KOPT-K1 (cell line): ENCODE measurements at regions not wholly inside any gene's neighbourhood (a gene's known extent, or its start where the extent isn't known, plus 50 kb on each side); places are given as distances from the start of the nearest gene placed in this dataset.

ENCODE experiments used
- H3K27ac ChIP-seq: fragments of 200-600 bp; sonication (generic); 2 replicates; pipeline ENCODE4 v1.5.1; 2016; ENCODE audit warnings: antibody characterized with exemption, mild to moderate bottlenecking, low read depth, low read length; ENCODE audit not compliant: poor library complexity, severe bottlenecking
- H3K36me3 ChIP-seq: fragments of 200-600 bp; sonication (generic); 2 replicates; pipeline ENCODE4 v1.5.1; 2017; ENCODE audit warnings: antibody characterized with exemption, mild to moderate bottlenecking, low read length, moderate library complexity; ENCODE audit not compliant: insufficient read depth
- H3K9me3 ChIP-seq: fragments of 200-600 bp; sonication (generic); 2 replicates; pipeline ENCODE4 v1.5.1; 2017; ENCODE audit warnings: antibody characterized with exemption, low read length, mild to moderate bottlenecking; ENCODE audit not compliant: insufficient read depth, poor library complexity, severe bottlenecking

- Histone ChIP-seq H3K9me3 (no peaks in the 10 kb centered on the region), H3K36me3 (no peaks in the 10 kb centered on the region), H3K27ac (no peak overlapping the region)
These were observed 100.5 kb downstream of the SPTSSA start for GRCh38 chr14:34361504-34362011.

GRCh38 chr14:34359420-34360117, 102.5 kb downstream of the SPTSSA start:
- H3K27ac ChIP-seq: no peak overlapping the region
- H3K36me3 ChIP-seq: no peaks in the 10 kb centered on the region

DNA sequence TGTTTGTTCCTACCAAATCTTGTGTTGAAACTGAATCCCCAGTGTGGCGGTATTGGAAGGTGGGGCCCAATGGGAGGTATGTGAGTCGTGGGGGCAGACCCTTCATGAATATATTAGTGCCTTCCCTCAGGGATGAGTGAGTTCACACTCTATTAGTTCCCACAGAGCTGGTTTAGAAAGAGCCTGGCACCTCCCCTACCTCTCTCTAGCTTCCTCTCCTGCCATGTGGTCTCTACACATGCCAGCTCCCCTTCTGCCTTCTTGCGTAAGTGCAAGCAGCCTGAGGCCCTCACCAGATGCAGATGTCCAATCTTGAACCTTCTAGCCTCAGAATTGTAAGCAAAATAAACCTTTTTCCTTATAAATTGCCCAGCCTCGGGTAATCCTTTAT, 105.8 kb downstream of the SPTSSA start:
- no peaks in the 10 kb centered on the region for H3K36me3 ChIP-seq
- no peaks in the 10 kb centered on the region for H3K9me3 ChIP-seq
- H3K27ac ChIP-seq: no peak overlapping the region

More at GRCh38 chr14:34359420-34360117, 102.5 kb downstream of the SPTSSA start:
- H3K9me3 ChIP-seq: no peaks in the 10 kb centered on the region

GRCh38 chr14:34355584-34356263, 106.3 kb downstream of the SPTSSA start:
- H3K27ac ChIP-seq: no peak overlapping the region
- no peaks in the 10 kb centered on the region for H3K36me3 ChIP-seq

DNA sequence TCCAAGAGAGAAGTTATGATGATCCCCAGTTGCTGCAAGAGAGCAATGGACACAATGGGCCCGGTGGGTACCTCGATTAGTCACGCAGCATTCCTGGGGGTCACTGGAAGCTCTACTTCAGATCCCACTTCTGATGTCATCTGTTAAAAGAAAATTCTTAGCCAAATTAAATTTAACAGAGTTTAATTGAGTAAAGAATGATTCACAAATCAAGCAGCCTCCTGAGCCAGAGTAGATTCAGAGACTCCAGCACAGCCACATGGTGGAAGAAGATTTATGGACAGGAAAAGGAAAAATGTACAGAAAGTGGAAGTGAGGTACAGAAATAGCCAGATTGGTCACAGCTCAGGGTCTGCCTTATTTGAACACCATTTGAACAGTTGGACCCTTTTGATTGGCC, 107.5 kb downstream of the SPTSSA start:
- Histone ChIP-seq H3K9me3 (no peaks in the 10 kb centered on the region), H3K27ac (no peak overlapping the region), H3K36me3 (no peaks in the 10 kb centered on the region)

More at GRCh38 chr14:34355584-34356263, 106.3 kb downstream of the SPTSSA start:
- H3K9me3 ChIP-seq: no peaks in the 10 kb centered on the region

- no peak overlapping the region for H3K27ac ChIP-seq
- no peaks in the 10 kb centered on the region for H3K9me3 ChIP-seq
- H3K36me3 ChIP-seq: no peaks in the 10 kb centered on the region
These were observed 111.1 kb downstream of the SPTSSA start for GRCh38 chr14:34350903-34351302.

DNA sequence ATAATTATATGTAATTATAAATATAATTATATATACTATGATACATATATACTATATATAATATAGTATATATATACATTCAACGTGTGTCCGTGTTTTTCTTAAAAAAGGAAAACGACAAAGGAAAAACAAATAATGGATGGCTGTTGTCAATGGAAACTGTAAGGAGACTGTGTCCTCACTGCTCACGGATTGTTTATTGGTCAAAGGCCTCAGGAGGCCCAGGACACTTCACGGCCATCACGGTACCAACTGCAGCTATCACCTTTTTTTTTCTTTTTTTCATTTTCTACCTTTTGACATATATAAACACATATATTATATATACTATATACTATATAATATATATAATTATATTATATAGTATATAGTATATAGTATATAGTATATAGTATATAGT, 113.4 kb downstream of the SPTSSA start:
- Histone ChIP-seq H3K9me3 (no peaks in the 10 kb centered on the region), H3K27ac (no peak overlapping the region), H3K36me3 (no peaks in the 10 kb centered on the region)

DNA sequence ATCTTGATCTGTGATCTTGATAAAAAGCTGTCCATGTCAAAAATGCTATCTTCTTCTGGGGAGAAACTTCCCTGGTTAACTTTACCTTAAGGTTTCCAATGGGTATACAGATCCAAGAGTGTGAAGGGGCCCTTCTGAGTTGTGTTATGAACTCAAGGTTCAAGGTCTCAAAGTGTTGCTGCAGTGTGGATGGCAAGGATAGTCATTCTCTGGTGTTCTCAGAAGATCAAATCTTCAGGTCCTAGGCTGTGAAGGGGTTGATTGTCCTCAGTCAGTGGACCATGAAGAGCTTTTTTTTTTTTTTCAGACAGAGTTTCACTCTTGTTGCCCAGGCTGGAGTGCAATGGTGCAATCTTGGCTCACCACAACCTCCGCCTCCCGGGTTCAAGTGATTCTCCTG, 114.4 kb downstream of the SPTSSA start:
- no peaks in the 10 kb centered on the region for H3K36me3 ChIP-seq
- H3K27ac ChIP-seq: no peak overlapping the region
- H3K9me3 ChIP-seq: no peaks in the 10 kb centered on the region

- Histone ChIP-seq H3K36me3 (no peaks in the 10 kb centered on the region), H3K9me3 (no peaks in the 10 kb centered on the region), H3K27ac (no peak overlapping the region)
These were observed 116.1 kb downstream of the SPTSSA start for GRCh38 chr14:34345718-34346465.

GRCh38 chr14:34344318-34344717, 117.7 kb downstream of the SPTSSA start:
- no peaks in the 10 kb centered on the region for H3K9me3 ChIP-seq
- no peaks in the 10 kb centered on the region for H3K36me3 ChIP-seq
- no peak overlapping the region for H3K27ac ChIP-seq

GRCh38 chr14:34340025-34340625, 121.9 kb downstream of the SPTSSA start:
- H3K36me3 ChIP-seq: no peaks in the 10 kb centered on the region
- no peak overlapping the region for H3K27ac ChIP-seq
- H3K9me3 ChIP-seq: no peaks in the 10 kb centered on the region

- no peaks in the 10 kb centered on the region for H3K36me3 ChIP-seq
- H3K9me3 ChIP-seq: no peaks in the 10 kb centered on the region
- H3K27ac ChIP-seq: no peak overlapping the region
These were observed 124.0 kb downstream of the SPTSSA start for GRCh38 chr14:34338056-34338455.

GRCh38 chr14:34336501-34336900, 125.5 kb downstream of the SPTSSA start:
- no peaks in the 10 kb centered on the region for H3K36me3 ChIP-seq
- no peaks in the 10 kb centered on the region for H3K9me3 ChIP-seq
- H3K27ac ChIP-seq: no peak overlapping the region

DNA sequence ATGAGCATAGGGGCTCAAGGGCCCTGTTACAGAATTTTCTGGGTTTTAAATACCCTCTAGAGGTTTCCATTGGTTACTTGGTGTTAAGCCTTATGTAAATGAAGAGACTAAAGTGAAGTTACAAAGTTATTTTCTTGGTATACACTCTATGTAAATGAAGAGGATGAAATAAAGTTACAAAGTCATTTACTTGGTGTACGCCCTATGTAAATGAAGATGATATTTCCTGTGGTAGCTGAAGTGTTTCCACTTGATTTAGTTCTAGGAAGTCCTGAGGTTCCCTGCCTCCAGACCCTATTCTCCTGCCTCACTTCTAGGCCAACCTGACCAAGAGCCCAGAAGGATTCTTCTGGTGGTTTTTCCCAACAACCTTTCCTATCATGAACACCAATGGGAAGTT, 126.1 kb downstream of the SPTSSA start:
- no peaks in the 10 kb centered on the region for H3K36me3 ChIP-seq
- no peaks in the 10 kb centered on the region for H3K9me3 ChIP-seq
- no peak overlapping the region for H3K27ac ChIP-seq

GRCh38 chr14:34334329-34334728, 127.7 kb downstream of the SPTSSA start:
- Histone ChIP-seq H3K9me3 (no peaks in the 10 kb centered on the region), H3K27ac (no peak overlapping the region), H3K36me3 (no peaks in the 10 kb centered on the region)
